Umbilical cord (tissue), 1 donor: ENCODE measurements at regions not wholly inside any gene's neighbourhood (a gene's known extent, or its start where the extent isn't known, plus 50 kb on each side); places are given as distances from the start of the nearest gene placed in this dataset.
"Not testable (repeated sequence)": the region's sequence is repeated elsewhere in the genome, so short reads cannot be mapped to it uniquely, and the experiment has no call there.

Experiments used
- DNase-seq: peaks from one replicate; pipeline ENCODE4 v3.0.0-alpha.2; 2015; ENCODE audit warnings: low spot score

GRCh38 chr3:144737281-144737680 is 765.7 kb downstream of the DIPK2A start:
- DNase-seq = no peak

DNA sequence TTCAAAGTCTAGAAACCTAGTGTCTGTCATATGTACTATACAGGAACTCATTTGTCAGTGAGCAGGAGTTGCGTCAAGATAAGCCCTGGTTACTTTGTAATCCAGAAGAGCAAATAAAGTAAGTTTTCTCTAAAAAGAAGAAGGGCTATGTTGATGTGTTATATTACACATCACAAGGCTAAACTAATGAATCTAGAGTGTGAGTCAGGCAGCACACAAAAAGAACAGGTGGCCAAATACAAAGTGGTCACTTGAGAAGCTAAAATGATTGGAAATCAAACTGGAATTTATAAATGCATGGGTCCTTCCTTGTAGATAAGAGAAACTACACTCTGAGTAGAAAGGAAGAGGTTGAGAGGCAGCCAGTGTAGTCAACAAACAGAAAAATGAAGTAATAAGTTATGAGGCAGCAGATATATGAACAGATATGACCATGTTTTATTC is 771.6 kb downstream of the DIPK2A start:
- no peak for DNase-seq

DNA sequence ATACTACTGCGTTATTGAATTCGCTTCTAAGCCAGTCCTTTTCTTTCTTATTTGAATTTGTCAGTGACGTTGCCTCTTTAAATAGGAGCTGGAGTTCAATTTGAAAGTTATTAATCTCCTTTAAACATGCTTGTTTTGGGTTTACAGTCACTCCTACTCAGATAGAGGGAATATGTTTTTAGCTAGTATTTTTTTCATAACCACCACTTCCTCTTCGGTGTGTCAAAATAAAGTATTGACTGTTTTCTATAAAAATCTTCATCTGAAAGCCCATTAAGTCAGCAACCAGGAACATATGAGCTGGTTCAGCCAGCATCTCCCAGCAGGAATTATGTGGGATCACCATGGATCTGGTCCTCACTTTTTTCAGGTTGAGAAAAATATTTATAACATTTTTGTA is 772.9 kb downstream of the DIPK2A start:
- peak; percentile 40 for DNase-seq

GRCh38 chr3:144746631-144747030 is 775.0 kb downstream of the DIPK2A start:
- peak; percentile 89 for DNase-seq

- DNase-seq = not testable (repeated sequence)
Observed at GRCh38 chr3:144749536-144750253, 778.1 kb downstream of the DIPK2A start.

GRCh38 chr3:144754076-144754783 is 782.6 kb downstream of the DIPK2A start:
- DNase-seq = no peak

DNA sequence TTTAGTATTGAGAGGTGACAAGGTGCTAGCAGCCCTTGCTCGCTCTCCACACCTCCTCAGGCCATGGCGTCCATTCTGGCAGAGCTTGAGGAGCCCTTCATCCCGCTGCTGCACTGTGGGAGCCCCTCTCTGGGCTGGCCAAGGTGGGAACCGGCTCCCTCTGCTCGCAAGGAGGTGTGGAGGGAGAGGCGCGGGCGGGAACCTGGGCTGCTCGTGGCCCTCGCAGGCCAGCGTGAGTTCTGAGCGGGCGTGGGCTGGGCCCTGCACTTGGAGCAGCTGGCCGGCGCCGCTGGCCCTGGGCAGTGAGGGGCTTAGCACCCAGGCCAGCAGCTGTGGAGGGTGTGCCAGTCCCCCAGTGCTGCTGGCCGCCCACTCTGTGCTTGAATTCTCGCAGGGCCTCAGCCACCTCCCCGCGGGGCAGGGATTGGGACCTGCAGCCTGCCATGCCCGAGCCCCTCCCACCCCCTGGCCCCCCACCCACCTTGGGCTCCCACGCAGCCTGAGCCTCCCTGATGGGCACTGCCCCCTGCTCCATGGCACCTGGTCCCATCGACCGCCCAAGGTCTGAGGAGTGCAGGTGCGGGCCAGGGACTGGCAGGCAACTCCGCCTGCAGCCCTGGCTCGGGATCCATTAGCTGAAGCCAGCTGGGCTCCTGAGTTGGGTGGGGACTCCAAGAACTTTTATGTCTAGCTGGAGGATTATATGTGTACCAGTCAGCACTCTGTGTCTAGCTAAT is 785.2 kb downstream of the DIPK2A start:
- no peak for DNase-seq

DNA sequence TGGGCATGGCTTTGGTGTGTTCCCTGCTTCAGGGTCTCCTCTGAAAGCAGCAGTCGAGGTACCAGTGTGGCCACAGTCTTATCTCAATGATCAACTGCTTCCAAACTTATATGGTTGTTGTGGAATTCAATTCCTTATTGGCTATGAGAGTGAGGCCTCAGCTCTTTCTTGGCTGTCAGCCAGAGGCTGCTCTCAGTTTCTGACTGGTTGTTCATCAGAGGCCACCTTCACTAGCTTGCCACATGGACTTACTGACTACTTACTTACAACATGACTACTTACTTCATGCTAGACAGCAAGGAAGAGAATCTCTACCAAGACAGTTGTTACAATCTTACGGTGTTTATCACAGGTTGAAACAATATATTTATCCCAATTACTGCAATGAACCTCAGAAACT is 789.2 kb downstream of the DIPK2A start:
- no peak for DNase-seq

DNA sequence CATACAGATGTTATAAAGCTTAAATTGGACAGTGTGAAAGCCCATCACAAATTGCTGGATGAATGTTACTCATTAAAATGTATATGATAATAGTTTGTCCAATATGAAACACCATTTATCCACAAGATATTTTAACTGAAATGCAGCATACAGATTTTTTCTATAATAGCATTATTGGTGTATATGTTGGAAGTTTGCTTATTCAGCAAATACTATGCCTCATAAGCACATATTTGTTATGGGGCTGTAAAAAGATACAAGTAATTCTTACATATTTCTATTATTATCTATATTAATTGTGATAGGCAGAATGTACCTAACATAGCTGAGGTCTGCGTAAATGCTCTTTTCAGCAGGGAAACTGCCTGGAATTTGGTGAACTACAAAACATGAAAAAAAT is 790.5 kb downstream of the DIPK2A start:
- DNase-seq = no peak

DNA sequence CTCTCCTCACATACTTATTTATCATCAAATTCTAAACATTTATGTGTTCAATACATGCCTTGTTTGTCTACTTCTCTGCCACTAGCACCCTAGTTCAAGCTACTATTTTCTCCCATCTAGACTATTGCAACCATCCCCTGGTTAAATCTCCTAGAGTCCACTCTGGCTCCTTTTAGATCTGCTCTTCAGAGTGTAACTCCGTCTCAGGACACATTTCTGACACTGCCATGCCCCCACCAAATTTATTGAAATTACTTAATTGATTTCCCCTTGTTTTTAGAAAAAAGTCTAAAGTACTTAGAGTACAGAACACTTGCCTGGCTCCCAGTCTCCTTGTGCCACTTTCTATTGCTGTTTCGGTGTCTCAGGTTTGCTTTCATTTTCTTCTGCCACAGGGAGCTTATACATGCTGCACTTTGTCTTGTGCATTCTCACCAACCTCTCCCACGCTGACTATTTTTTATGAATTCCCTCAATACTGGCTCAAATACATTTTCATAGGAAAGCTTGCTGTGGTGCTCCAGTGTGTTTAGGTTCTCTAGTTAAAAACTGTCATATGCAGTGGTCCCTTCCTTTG is 792.3 kb downstream of the DIPK2A start:
- no peak for DNase-seq

GRCh38 chr3:144770281-144770680 is 798.7 kb downstream of the DIPK2A start:
- DNase-seq = peak; percentile 47

DNA sequence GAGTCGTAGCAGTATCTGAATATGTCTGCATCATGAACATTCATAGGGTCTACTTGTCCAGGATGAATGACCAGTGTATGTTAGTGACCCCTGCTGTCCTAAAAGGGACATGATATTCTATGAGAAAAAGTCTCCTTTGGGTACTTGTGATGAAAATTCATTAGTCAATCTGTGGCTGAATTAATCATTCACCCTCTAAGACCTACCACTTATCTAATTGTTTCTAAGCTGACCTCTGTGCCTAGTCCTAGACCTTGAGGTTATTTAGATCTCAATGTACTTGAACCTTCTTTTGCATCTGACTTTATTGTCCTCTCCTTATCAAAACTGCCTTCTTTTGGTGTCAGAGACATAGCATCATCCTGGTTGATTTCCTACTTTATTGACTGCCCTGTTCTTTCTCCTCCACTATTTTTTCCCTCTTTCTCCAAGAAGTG is 799.3 kb downstream of the DIPK2A start:
- DNase-seq = peak; percentile 55

- peak; percentile 74 for DNase-seq
Observed at GRCh38 chr3:144771381-144771870, 799.8 kb downstream of the DIPK2A start.

GRCh38 chr3:144772372-144772771 is 800.7 kb downstream of the DIPK2A start:
- DNase-seq = peak; percentile 20

DNA sequence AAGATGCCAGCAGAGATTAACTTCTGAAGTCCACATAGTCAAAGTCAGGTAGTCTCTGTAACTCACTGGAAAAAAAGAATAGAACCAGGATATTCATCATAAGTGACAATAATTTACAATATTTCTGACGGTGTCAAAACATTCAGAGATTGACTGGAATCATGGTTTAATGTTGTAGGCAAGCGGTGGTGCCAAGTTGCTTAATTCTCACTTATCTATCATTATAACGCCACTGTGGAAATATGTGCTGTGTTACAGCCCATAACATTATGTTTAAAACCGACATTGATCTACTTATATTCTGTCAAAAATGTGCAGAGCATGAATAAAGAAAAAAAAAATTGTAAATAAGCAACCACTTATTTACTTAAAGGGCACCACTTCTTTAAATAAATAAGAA is 801.7 kb downstream of the DIPK2A start:
- no peak for DNase-seq

GRCh38 chr3:144774897-144775296 is 803.3 kb downstream of the DIPK2A start:
- no peak for DNase-seq

GRCh38 chr3:144775551-144775950 is 803.9 kb downstream of the DIPK2A start:
- DNase-seq = peak; percentile 85

DNA sequence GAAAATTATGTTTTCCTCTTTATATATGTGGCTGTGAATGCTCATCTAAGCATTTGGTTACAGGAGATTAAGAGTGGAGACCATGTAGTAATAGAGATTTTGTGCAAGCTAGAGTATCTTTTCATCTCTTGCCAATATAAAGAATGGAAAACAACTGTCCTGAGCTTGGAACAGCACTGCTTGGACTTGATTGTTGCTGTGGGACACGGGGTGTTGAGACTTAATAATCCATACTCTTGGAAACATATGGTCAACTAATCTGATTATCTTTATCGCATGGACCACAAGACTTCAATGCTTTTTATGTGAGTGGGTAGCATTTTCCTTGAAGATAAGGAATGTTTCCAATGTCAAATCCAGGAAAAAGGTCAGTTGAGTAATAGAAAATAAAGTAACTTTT is 806.3 kb downstream of the DIPK2A start:
- DNase-seq = peak; percentile 96

DNA sequence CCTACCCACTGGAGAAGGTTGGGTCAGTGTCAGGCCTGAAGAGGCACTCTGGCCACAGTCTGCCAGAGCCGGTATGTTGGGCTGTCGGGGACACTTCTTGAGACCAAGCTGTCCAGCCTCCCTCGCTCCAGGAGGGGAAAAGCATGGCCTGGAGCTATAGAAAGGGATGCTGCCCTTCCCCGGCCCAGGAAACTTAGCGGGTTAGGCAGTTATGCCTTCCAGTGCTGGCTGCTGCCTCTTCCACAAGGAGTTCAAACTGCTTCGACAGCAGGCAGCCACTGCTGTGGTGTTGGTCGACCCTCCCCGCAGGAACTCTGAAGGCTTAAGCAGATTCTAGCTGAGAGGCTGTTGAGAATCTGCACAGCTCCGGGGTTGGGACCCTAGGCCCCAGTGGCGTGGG is 819.4 kb downstream of the DIPK2A start:
- no peak for DNase-seq

DNA sequence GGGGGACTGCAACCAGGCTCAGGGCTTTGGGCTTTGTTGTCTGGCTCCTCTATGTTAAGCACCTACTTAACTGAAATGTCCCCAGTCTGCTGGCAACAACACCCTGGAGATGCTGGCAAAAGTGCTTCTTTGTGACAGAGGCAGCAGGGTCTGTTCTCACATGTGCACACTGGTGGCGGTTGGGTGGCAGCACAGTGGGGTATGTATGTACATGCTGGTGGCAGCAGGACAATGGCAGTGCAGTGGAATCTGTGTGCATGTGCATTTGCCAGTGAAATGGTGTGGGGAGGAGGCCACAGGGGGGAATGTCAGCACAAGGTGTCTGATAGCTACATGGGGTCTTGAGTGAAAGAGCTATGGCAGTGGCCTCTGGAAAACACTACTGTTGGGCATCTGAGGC is 830.3 kb downstream of the DIPK2A start:
- DNase-seq = no peak

- DNase-seq = no peak
Observed at GRCh38 chr3:144809380-144809779, 837.8 kb downstream of the DIPK2A start.

DNA sequence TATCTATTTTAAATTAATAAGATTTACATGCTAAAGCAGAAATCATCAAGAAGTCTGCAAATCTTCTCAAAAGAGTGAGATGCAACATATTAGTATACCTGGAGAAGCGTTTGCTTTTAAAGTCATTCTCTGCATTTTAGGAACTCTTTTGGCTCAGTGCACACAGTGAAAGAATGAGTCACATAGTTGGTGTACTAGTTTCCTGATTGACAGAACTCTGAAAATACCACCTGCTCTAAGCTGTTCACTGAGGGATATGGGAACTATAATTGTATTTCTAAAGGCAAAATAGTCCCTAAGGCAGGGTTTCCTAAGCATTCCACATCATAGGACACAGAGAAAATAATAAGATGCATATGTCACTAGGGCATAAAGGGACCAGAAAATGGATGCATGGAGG is 838.5 kb downstream of the DIPK2A start:
- no peak for DNase-seq
